HG03520 (cell line): ENCODE measurements at regions not wholly inside any gene's neighbourhood (a gene's known extent, or its start where the extent isn't known, plus 50 kb on each side); places are given as distances from the start of the nearest gene placed in this dataset.

Experiments
- ATAC-seq: cut with Tn5 transposase; IDR thresholded peaks from one replicate; pipeline ENCODE4 v1.9.1; 2021; ENCODE audit warnings: mild to moderate bottlenecking, moderate library complexity; ENCODE audit not compliant: unreplicated experiment

DNA sequence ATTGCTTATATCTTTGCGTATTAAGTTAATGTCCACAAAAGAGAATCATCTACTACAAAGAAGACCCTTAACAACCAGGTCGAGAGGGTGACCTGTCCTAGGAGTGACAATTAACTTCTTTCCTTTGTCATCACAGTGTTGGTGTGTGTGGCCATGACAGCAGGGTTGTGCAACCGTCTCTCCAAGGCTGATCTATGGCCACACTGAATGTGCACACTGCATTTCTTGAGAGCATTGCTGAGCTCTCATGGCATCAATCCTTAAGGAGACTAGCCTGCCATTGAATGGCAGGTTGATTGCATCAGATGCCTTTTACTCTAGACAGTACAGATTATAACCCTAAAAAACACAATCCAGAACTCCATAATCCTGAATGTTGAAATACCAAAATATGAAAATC is 86.5 kb upstream of the OLFM3 start:
- ATAC-seq: no peak

DNA sequence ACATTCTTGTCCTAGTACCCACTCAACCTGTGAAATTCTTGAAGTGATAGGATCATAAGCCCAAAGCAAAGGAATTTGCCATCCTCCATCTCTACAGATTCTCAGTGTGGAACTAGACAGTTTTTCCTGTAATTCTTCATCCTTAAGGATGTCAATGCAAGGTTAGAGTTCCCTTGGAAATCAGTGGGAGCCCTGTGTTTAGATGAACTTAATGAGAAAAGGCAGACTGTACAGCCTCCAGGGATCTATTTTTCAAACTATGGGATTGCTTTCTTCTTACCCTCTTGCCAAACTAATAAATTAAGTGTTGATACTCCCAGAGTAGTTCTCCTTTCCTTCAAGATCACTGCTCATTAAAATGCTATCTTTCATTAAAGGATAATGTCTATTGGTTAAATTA is 78.1 kb upstream of the OLFM3 start:
- no peak for ATAC-seq

DNA sequence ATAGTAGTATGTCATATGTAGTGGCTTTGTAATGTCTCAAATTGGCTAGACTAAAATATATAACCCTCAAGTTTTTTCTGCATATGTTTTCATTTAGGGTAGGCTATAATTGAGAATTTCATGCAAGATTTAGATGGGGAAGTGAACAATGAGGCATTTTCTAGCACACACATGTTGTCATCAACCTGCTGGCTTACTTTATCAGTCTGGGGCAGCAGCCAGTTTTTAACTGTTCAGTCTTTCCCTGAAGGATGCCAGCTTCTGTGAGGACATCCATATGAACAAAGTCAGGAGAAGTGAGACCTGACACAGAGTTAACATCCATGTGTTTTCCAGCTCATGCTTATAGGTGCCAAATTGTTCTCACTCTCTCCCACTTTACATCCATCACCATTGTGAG is 74.7 kb upstream of the OLFM3 start:
- ATAC-seq: no peak

DNA sequence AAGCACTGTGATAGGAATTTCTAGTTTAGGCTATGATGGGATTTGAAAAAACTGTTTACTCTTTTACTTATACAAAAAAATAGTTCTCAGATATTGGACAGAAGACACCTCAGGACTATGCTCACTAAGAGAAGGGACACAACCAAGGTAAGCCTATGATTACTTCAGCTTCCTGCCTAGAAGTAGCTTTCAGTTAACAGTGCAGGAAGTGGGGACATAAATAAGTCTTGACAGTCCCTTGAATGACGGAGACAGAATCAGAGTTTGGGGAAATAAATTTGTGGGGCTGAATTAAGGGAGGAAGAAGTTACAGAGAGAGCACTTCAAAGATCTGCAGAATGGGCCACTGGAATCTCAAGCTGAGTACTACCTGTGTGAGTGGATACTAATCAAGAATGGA is 53.8 kb upstream of the OLFM3 start:
- ATAC-seq: no peak

GRCh38 chr1:102047724-102048123 is 51.0 kb upstream of the OLFM3 start:
- no peak for ATAC-seq
